GM12892 (cell line): ENCODE measurements at regions not wholly inside any gene's neighbourhood (a gene's known extent, or its start where the extent isn't known, plus 50 kb on each side); places are given as distances from the start of the nearest gene placed in this dataset.

Experiments
- DNase-seq: peaks from one replicate; pipeline ENCODE4 v3.0.0; 2011; ENCODE audit not compliant: insufficient read length
- FAIRE-seq: peaks from 2 replicates; lab custom pipeline; 2011; peaks lifted over from hg19 to GRCh38; lab: Jason Lieb, UNC
- POLR2A ChIP-seq: IDR thresholded peaks from 2 replicates; pipeline ENCODE4 v1.6.1; 2011; ENCODE audit warnings: low read depth, low read length, control low read depth
- POLR2AphosphoS5 ChIP-seq: IDR thresholded peaks from 2 replicates; pipeline ENCODE4 v1.6.1; 2011; ENCODE audit warnings: low read depth, low read length, control low read depth
- TAF1 ChIP-seq: IDR thresholded peaks from 2 replicates; pipeline ENCODE4 v1.6.1; 2011; ENCODE audit warnings: low read depth, mild to moderate bottlenecking, control low read depth, low read length, borderline replicate concordance

DNA sequence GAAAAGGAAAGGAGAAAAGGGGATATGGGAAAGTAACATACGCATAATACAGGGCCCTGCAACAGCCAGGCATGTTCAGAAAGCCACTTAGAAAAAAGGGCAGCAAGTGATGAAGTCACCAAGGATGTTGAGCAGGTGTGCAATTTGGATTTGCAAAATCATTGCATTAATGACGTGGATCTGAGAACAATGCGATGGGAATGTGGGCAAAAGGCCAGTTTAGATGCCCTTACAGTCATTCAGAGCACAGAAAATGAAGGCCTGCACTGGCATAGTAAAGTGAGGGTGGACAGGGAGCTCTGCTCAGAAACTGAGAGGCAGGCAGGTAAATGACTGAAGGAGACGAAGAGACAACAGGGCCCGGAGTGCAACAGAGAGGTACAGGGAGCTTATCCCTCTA, 123.7 kb upstream of the NHSL1 start:
- FAIRE-seq (no peak), DNase-seq (no peak)
- TF ChIP-seq POLR2AphosphoS5 (no peak), POLR2A (no peak), TAF1 (no peak)

DNA sequence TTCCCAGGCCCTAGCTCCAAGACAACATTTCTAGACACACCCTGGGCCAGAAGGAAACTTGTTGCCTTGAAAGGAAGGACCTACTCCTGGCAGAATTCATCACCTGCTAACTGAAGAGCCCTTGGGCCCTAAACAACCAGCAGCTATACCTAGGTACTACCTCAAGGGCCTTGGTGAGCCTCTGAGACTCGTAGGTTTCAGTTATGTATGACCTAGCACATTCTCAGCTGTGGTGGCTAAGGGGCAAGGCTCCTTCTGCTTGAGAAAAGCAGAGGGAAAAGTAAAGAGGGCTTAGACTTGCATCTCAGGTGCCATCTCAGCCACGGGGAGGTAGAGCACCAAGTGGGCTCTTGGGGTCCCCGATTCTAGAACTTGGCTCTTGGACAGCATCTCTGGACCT, 132.3 kb upstream of the NHSL1 start:
- FAIRE-seq = no peak
- no peak for DNase-seq
- no peak for TF ChIP-seq POLR2A
- TF ChIP-seq POLR2AphosphoS5 = no peak
- no peak for TF ChIP-seq TAF1

DNA sequence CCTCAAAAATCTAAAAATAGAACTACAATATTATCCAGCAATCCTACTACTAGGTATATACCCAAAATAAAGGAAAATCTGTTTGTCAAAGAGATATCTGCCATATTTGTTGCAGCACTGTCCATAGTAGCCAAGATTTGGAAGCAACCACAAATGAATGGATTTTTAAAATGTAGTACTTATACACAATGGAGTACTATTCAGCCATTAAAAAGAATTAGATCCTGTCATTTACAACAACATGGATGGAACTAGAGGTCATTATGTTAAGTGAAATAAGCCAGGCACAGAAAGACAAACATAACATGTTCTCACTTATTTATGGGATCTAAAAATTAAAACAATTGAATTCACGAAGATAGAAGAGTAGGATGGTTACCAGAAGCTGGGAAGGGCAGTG, 135.7 kb upstream of the CCDC28A start:
- no peak for DNase-seq
- no peak for FAIRE-seq
- TF ChIP-seq TAF1 (no peak), POLR2A (no peak), POLR2AphosphoS5 (no peak)

DNA sequence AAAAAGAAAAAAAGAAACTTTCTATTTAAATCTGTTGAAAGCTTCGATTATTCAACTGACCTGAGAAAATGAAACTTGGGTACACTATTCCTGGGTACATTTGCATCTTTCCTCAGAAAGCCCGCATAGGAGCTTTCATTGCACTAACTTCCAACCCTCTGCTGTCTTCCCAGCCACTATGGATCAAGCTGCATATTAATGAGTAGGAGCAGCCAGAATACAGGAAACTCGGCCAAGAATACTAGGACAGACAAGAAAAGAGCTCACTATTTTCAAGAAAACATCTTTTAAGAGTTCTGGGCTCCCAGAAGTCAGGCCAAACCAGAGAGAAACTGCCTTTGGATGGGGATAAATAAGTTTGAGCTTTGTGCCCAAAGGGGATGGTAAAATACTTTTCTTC, 135.0 kb upstream of the CCDC28A start:
- TF ChIP-seq POLR2A = no peak
- no peak for FAIRE-seq
- DNase-seq = no peak

DNA sequence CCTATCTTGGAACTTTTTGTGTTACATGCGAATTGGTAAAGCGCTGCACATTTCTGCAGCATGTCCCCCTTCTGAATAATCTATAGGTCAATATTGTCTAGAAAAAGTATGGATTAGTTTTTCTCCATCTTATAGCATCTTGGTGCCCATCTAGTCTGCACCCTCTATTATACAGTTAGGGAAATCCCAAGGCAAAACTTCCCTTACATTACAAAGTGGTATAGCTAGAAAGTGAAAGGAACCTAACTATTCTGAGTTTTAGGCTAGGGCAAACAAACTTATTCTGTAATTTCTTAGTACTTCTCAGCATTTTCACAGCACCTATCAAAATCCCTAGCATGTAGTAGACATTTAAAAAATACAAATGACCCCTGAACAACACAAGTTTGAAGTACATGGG, 133.5 kb upstream of the CCDC28A start:
- FAIRE-seq (no peak), DNase-seq (no peak)
- TF ChIP-seq POLR2AphosphoS5 (no peak), POLR2A (no peak), TAF1 (no peak)

DNA sequence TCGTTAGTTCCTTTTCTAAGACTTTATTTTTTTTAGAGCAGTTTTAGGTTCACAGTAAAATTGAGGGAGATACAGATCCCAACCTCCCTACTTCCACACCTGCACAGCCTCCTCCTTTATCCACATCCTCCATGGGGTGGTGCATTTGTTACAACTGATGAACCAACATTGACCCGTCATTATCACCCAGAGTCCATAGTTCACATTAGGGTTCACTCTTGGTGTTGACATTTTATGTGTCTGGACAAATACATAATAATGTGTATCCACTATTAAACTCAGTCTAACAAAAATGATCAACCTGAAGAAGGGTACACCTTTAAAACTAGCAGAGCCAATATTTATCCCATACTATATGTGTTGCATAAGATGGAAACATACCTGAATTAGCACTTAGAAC, 130.4 kb upstream of the CCDC28A start:
- DNase-seq (no peak), FAIRE-seq (no peak)
- no peak for TF ChIP-seq TAF1

DNA sequence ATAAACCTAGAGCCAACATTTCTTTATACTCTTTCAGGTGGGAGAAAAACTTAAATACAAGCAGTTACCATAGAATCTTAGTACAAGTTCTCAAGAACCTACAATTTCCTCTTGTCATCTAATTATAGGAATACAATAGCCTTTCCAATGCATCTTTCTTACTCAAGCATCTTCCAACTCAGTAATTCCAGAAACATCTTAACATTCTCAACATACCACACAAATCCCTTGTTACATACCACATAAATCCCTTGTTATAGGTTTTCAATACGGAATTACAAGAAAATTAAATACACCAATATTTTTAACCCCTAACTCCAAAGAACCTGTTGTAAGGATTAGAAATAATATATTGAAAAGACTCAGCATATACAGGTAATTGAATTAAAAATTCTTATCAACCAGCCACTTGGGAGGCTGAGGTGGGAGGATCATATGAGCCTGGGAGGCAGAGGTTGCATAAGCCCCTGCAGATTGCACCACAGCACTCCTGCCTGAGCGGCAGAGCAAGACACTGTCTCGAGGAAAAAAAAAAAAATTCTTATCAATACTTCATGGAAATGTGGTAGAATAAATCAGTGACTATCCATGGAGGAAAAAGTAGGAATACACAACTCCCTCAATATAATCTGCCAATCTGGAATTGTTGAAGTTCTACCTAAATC, 127.5 kb upstream of the CCDC28A start:
- no peak for DNase-seq
- TF ChIP-seq POLR2A (no peak), TAF1 (no peak), POLR2AphosphoS5 (no peak)
- no peak for FAIRE-seq

DNA sequence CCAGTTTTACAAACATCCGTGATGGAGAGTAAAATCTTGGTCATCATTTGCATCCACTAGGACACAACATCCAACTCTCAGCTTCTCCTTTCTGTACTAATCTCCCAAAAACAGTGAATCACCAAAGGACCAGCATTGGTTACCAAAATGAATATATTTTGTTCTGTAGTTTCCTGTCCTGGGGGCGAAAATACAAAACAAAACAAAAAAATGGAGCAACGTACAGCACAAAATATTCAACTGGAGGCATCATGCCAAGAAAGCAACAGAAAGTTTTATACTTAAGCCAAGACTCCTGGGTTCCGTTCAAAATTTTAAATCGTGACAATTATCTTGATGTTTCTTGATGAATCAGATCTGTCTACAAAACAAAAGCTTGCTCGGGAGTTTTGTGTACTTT, 126.6 kb upstream of the CCDC28A start:
- FAIRE-seq (no peak), DNase-seq (no peak)
- TF ChIP-seq TAF1 = no peak
- no peak for TF ChIP-seq POLR2AphosphoS5
- no peak for TF ChIP-seq POLR2A

DNA sequence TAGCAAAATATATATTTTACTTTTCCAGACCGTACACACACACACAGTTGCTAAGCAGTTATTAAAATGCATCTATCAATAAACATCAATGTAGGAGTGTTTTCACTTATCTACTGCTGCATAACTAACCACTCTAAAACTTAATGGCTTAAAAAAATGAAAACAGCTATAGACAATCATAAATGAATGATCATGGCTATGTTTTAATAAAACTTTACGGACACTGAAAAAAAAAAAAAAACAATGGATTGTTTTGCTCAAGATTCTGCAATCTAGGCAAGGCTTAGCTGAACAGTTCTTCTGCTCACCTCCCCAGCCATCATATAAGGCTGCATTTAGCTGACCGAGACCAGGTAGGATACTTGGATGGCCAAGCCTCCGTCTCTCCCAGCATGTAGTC, 125.4 kb upstream of the CCDC28A start:
- no peak for DNase-seq
- TF ChIP-seq TAF1 = no peak
- TF ChIP-seq POLR2AphosphoS5 = no peak
- TF ChIP-seq POLR2A = no peak
- no peak for FAIRE-seq

DNA sequence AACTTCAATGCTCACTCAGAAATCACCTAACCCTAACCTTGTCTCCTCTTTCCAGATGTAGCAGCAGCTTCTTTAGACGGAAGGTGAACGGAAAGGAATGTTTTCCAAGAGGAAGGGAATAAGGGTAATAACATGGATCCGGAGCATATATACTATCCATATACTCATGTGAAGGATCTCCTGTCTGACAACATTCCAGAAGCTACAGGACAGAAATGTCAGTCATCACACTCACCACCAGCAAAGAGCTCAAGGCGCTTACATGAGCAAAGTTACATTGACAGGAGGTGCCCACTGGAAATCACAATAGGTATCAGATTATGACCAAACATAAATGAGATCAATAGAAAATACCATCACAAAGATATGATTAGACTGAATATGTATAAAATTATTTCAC, 122.1 kb upstream of the CCDC28A start:
- no peak for TF ChIP-seq POLR2AphosphoS5
- no peak for TF ChIP-seq POLR2A
- TF ChIP-seq TAF1 = no peak
- no peak for FAIRE-seq
- DNase-seq = no peak

DNA sequence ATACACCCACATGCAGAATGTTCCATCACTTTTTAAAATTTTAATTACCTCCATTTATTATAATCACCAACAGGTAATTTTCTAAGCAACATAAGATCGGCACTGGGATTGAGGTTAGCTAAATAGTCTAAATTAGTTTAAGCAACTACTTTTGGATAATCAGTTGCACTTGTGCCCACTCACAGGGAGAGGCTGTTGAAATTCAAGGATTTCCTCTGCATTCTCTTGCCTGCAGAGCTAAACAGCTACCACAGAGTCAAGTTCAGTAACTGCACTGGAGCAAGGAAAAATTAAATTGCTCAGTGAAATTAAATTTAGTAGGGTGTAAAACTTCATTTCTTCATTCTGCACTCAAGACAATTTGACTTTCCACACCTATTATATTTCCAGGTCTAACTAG, 120.7 kb upstream of the CCDC28A start:
- DNase-seq (no peak), FAIRE-seq (no peak)
- TF ChIP-seq TAF1 = no peak

DNA sequence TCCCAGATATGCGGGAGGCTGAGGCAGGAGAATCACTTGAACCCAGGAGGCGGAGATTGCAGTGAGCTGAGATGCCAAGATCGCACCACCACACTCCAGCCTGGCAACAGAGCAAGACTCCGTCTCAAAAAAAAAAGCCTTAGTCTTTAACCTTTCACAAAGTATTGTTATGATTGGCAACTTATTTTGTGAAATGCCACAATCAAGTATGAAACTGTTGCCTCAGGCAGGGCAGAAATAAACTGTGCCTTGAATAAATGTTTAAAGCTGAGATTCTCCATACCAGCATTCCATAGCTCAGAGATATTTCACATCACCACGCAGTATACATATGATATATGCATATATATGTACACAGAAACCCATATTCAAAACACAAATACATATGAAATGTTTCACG, 120.1 kb upstream of the CCDC28A start:
- FAIRE-seq = no peak

DNA sequence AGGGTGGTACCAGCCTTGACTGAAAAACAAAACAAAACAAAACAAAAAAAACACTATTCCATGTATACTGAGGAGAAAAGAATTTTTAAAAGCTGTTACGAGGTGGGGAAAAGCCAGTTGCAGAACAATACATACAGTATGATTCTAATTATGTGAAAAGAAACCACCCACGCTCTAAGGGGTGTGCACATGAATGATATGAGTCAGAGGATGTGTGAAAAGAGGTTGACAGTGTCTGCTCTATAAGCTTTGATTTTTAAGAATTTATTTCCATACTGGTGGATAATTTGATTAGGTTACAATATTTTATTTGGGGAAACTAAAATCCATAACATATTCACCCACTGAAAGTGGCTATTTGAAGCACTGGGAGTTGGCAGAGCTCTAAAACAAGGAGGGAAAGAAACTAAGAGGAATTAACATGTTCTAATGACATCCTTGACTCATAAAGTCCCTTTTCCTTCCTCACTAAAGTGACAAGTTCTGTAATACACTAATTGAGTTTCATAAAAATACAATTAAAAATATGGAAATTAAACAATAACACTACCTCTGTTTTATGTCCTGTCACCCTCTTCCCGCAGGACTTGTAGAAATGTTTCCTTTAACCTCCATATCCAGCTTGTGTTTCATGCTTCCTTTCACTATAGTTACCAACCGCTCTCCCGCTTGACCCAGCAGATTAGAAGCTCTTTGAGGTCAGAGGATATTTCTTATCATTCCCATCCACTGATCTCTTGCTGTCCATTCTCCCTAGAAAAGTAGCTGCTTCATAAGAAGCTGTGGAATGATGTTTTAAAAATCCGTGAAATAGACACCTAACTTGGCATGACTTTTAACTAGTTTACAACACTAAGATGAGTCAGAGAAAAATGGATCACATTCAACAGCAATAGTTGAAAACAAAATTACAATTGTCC, 118.6 kb upstream of the CCDC28A start:
- TF ChIP-seq POLR2A (no peak), POLR2AphosphoS5 (no peak), TAF1 (no peak)
- no peak for DNase-seq
- peak; percentile 63 for FAIRE-seq

More for the DNA sequence above, 120.1 kb upstream of the CCDC28A start:
- no peak for DNase-seq
- TF ChIP-seq POLR2AphosphoS5 = no peak
- TF ChIP-seq POLR2A = no peak
- no peak for TF ChIP-seq TAF1
